DMS114 treated with DMSO at 0.1 percent for 48 hours (cell line): ENCODE measurements at regions not wholly inside any gene's neighbourhood (a gene's known extent, or its start where the extent isn't known, plus 50 kb on each side); places are given as distances from the start of the nearest gene placed in this dataset.
"Not testable (repeated sequence)": the region's sequence is repeated elsewhere in the genome, so short reads cannot be mapped to it uniquely, and the experiment has no call there.

Experiments used
- DNase-seq: peaks from one replicate; lab custom pipeline; 2025; ENCODE audit not compliant: unreplicated experiment; lab: John Stamatoyannopoulos, UW

- DNase-seq = no peak
These were observed 140.6 kb upstream of the PALS2 start for GRCh38 chr7:24432677-24433076.

GRCh38 chr7:24434972-24435371 is 138.3 kb upstream of the PALS2 start:
- DNase-seq = no peak

- DNase-seq = no peak
These were observed 136.9 kb upstream of the PALS2 start for GRCh38 chr7:24436131-24436920.

GRCh38 chr7:24438232-24438631 is 135.0 kb upstream of the PALS2 start:
- DNase-seq = no peak

- DNase-seq = not testable (repeated sequence)
These were observed 134.1 kb upstream of the PALS2 start for GRCh38 chr7:24439104-24439503.

GRCh38 chr7:24440892-24441291 is 132.4 kb upstream of the PALS2 start:
- no peak for DNase-seq

GRCh38 chr7:24441314-24442027 is 131.8 kb upstream of the PALS2 start:
- no peak for DNase-seq

GRCh38 chr7:24442170-24442777 is 131.0 kb upstream of the PALS2 start:
- no peak for DNase-seq

- DNase-seq = no peak
These were observed 128.4 kb upstream of the PALS2 start for GRCh38 chr7:24444666-24445440.

GRCh38 chr7:24448038-24448437 is 125.2 kb upstream of the PALS2 start:
- no peak for DNase-seq

GRCh38 chr7:24449416-24449815 is 123.8 kb upstream of the PALS2 start:
- not testable (repeated sequence) for DNase-seq

GRCh38 chr7:24455813-24456525 is 117.3 kb upstream of the PALS2 start:
- no peak for DNase-seq

GRCh38 chr7:24456526-24457218 is 116.6 kb upstream of the PALS2 start:
- no peak for DNase-seq

GRCh38 chr7:24457219-24457558 is 116.1 kb upstream of the PALS2 start:
- no peak for DNase-seq

- DNase-seq = no peak
These were observed 111.1 kb upstream of the PALS2 start for GRCh38 chr7:24462117-24462516.

GRCh38 chr7:24462984-24463383 is 110.3 kb upstream of the PALS2 start:
- no peak for DNase-seq

GRCh38 chr7:24463474-24463873 is 109.8 kb upstream of the PALS2 start:
- DNase-seq = no peak

- no peak for DNase-seq
These were observed 108.4 kb upstream of the PALS2 start for GRCh38 chr7:24464861-24465260.

- DNase-seq = no peak
These were observed 107.0 kb upstream of the PALS2 start for GRCh38 chr7:24466168-24466768.

- DNase-seq = no peak
These were observed 104.1 kb upstream of the PALS2 start for GRCh38 chr7:24469118-24469517.
